GM23248 (cell line): ENCODE measurements at regions not wholly inside any gene's neighbourhood (a gene's known extent, or its start where the extent isn't known, plus 50 kb on each side); places are given as distances from the start of the nearest gene placed in this dataset.

ENCODE experiments used
- DNase-seq: peaks from one replicate; pipeline ENCODE4 v3.0.0-alpha.2; 2015
- H2AFZ ChIP-seq: fragments of 200-600 bp; sonication (generic); 2 replicates; pipeline ENCODE4 v1.6.1; 2016; ENCODE audit warnings: antibody characterized with exemption
- H3F3A ChIP-seq: fragments of 200-600 bp; sonication (generic); 2 replicates; pipeline ENCODE4 v1.6.1; 2016; ENCODE audit warnings: mild to moderate bottlenecking, antibody characterized with exemption, mixed run types; ENCODE audit not compliant: insufficient read depth
- H3K27ac ChIP-seq: fragments of 200-600 bp; sonication (generic); 2 replicates; pipeline ENCODE4 v1.5.1; 2016; ENCODE audit warnings: mild to moderate bottlenecking
- H3K27me3 ChIP-seq: fragments of 200-600 bp; sonication (generic); replicated peaks from 2 replicates; pipeline ENCODE4 v1.6.1; 2016; ENCODE audit warnings: mild to moderate bottlenecking; ENCODE audit not compliant: insufficient read depth
- H3K36me3 ChIP-seq: fragments of 200-600 bp; sonication (generic); 2 replicates; pipeline ENCODE4 v1.6.1; 2016; ENCODE audit warnings: low read depth, mild to moderate bottlenecking
- H3K4me1 ChIP-seq: fragments of 200-600 bp; sonication (generic); 2 replicates; pipeline ENCODE4 v1.6.1; 2016; ENCODE audit warnings: mild to moderate bottlenecking; ENCODE audit not compliant: insufficient read depth
- H3K4me2 ChIP-seq: fragments of 200-600 bp; sonication (generic); one replicate; pipeline ENCODE4 v1.6.1; 2016; ENCODE audit warnings: mild to moderate bottlenecking; ENCODE audit not compliant: unreplicated experiment
- H3K4me3 ChIP-seq: fragments of 200-600 bp; sonication (generic); 2 replicates; pipeline ENCODE4 v1.5.1; 2016; ENCODE audit warnings: mild to moderate bottlenecking
- H3K79me2 ChIP-seq: fragments of 200-600 bp; sonication (generic); 2 replicates; pipeline ENCODE4 v1.6.1; 2016; ENCODE audit warnings: mild to moderate bottlenecking; ENCODE audit not compliant: insufficient read depth
- H3K9ac ChIP-seq: fragments of 200-600 bp; sonication (generic); 2 replicates; pipeline ENCODE4 v1.6.1; 2016; ENCODE audit warnings: mild to moderate bottlenecking
- H3K9me2 ChIP-seq: fragments of 200-600 bp; sonication (generic); 2 replicates; pipeline ENCODE4 v1.6.1; 2016; ENCODE audit warnings: mixed run types, mild to moderate bottlenecking, moderate library complexity; ENCODE audit not compliant: insufficient read depth
- H3K9me3 ChIP-seq: fragments of 200-600 bp; sonication (generic); one replicate; pipeline ENCODE4 v1.6.1; 2017; ENCODE audit warnings: low read depth
- H4K20me1 ChIP-seq: fragments of 200-600 bp; sonication (generic); 2 replicates; pipeline ENCODE4 v1.6.0; 2016; ENCODE audit not compliant: insufficient read depth
- EZH2 ChIP-seq: fragments of 200-600 bp; sonication (generic); IDR thresholded peaks from 2 replicates; pipeline ENCODE4 v1.6.1; 2018; ENCODE audit warnings: antibody characterized with exemption, mild to moderate bottlenecking; ENCODE audit not compliant: insufficient read depth, poor library complexity, severe bottlenecking
- EZH2phosphoT487 ChIP-seq: fragments of 200-600 bp; sonication (generic); IDR thresholded peaks from 2 replicates; pipeline ENCODE4 v1.6.1; 2018; ENCODE audit warnings: antibody characterized with exemption, moderate library complexity, mild to moderate bottlenecking, low read depth; ENCODE audit not compliant: insufficient read depth
- WGBS, 2 experiments: methylation state at CpG; one replicate each; pipeline ENCODE4 v1.1.6; 2015 to 2017; ENCODE audit warnings: low lambda C conversion rate in 2 of 2, low coverage in 1 of 2; ENCODE audit errors: missing lambda C conversion rate in 2 of 2; 5-methylcytosine and 5-hydroxymethylcytosine counted together
- in situ Hi-C: fragments of 300-500 bp; cut with MboI; formaldehyde crosslinking; loops from 2 replicates; pipeline ENCODE4 v1.15.0; 2020

DNA sequence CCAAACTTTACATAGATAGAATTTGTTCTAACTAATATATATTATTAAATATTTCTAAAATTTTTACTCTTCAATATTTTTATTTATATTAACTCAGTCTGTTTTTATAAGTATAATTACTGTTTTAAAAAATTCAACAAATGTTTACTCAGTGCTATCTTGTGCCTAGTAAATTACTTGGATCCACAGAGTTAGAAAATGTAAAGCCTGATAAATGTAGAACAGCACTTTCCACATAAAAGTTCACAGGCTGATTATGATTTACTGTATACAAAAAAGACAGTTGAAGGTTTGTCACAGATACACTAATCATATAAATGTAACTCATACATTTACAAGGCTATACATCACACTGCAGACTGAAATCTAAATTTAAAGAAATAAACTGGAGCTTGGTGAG, 170.0 kb downstream of the FOXG1 start:
- Histone ChIP-seq H3K27me3 (no peaks in the 10 kb centered on the region), H3K79me2 (no peaks in the 10 kb centered on the region), H4K20me1 (no peaks in the 10 kb centered on the region), H3K9me3 (no peaks in the 10 kb centered on the region), H3K4me1 (no peaks in the 10 kb centered on the region), H3K4me2 (no peak overlapping the region), H3F3A (no peaks in the 10 kb centered on the region), H3K27ac (no peak overlapping the region), H3K4me3 (no peak overlapping the region), H3K9ac (no peak overlapping the region), H2AFZ (no peak overlapping the region), H3K36me3 (no peaks in the 10 kb centered on the region), H3K9me2 (no peaks in the 10 kb centered on the region)
- DNase-seq, result no peak
- no peak for TF ChIP-seq EZH2
- TF ChIP-seq EZH2phosphoT487, result no peak
- in situ Hi-C loops, result no loop called here

DNA sequence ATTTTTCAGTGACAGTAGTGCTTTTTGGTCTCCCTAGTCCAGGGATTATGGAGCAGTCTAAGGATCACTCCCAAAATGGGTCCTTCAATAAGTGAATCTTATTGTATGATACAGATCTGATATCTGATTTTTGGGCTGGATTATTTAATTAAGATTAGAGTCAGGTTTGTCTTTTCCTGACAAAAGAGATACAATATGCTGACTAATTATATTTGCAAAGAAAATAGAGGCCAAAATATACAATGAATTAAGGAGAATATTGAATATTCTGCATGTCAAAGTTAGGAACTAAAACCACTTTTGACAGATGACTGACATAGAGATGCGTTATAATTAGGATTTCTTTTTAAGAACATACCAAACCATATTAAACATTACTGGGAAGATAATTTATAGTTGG, 175.2 kb downstream of the FOXG1 start:
- no peaks in the 10 kb centered on the region for H3K79me2 ChIP-seq
- no peaks in the 10 kb centered on the region for H3K9me3 ChIP-seq
- H3K9ac ChIP-seq, result no peak overlapping the region
- in situ Hi-C loops, result no loop called here
- no peak for DNase-seq
- H3K4me3 ChIP-seq, result no peak overlapping the region
- no peaks in the 10 kb centered on the region for H3K36me3 ChIP-seq
- H3K9me2 ChIP-seq, result no peaks in the 10 kb centered on the region
- no peak overlapping the region for H2AFZ ChIP-seq
- no peak overlapping the region for H3K4me2 ChIP-seq
- TF ChIP-seq EZH2 (no peak), EZH2phosphoT487 (no peak)
- WGBS, 2 experiments, result 38 to 50% methylated on average over 1 of the region's 1 CpG
- no peaks in the 10 kb centered on the region for H3K4me1 ChIP-seq
- H3K27ac ChIP-seq, result no peak overlapping the region
- no peaks in the 10 kb centered on the region for H3K27me3 ChIP-seq
- no peaks in the 10 kb centered on the region for H3F3A ChIP-seq
- no peaks in the 10 kb centered on the region for H4K20me1 ChIP-seq

DNA sequence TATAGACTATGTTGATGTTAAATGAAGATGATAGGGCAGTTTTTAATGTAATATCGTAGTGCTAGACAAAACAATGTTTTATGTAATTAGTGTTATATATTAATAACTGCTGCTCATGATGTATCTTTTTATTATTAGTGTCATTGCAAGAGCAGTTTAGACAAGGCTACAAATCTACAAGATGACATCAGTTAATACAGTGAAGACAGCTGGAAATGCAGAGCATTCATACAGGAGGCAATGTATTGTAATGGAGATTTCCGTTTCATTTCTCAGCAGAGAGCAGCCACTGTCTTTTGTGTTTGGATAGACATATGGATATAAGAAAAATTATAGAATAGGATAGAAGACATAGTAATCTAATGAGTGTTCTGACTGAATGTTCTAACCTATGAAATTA, 178.0 kb downstream of the FOXG1 start:
- TF ChIP-seq EZH2phosphoT487, result no peak
- TF ChIP-seq EZH2, result no peak
- DNase-seq, result no peak
- 16 to 21% methylated on average over 2 of the region's 2 CpGs for WGBS, 2 experiments
- Histone ChIP-seq H3K36me3 (no peaks in the 10 kb centered on the region), H3K4me1 (no peaks in the 10 kb centered on the region), H3K9ac (no peak overlapping the region), H3K9me2 (no peaks in the 10 kb centered on the region), H2AFZ (no peak overlapping the region), H3K27me3 (no peaks in the 10 kb centered on the region), H3K4me3 (no peak overlapping the region), H3F3A (no peaks in the 10 kb centered on the region), H3K79me2 (no peaks in the 10 kb centered on the region), H3K27ac (no peak overlapping the region), H3K9me3 (no peaks in the 10 kb centered on the region), H4K20me1 (no peaks in the 10 kb centered on the region), H3K4me2 (no peak overlapping the region)
- in situ Hi-C loops, result no loop called here

DNA sequence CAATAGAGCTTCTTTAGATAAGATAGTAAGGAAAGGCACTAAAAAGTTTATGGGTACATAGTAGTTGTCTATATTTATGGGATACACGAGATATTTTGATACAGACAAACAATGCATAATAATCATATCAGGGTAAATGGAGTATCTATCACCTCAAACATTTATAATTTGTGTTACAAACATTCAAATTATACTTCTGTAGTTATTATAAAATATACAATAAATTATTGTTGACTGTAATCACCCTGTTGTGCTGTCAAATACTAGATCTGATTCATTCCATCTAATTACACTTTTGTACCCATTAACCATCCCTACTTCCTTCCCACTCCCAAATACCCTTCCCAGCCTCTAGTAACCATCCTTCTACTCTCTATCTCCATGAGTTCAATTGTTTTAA, 179.7 kb downstream of the FOXG1 start:
- no peaks in the 10 kb centered on the region for H3K27me3 ChIP-seq
- H4K20me1 ChIP-seq, result no peaks in the 10 kb centered on the region
- TF ChIP-seq EZH2phosphoT487 (no peak), EZH2 (no peak)
- no peaks in the 10 kb centered on the region for H3K9me2 ChIP-seq
- no peak for DNase-seq
- H3K9ac ChIP-seq, result no peak overlapping the region
- H3K9me3 ChIP-seq, result no peaks in the 10 kb centered on the region
- 0 to 3% methylated on average over 1 of the region's 1 CpG for WGBS, 2 experiments
- no peak overlapping the region for H3K27ac ChIP-seq
- H3K4me3 ChIP-seq, result no peak overlapping the region
- H3K4me1 ChIP-seq, result no peaks in the 10 kb centered on the region
- no peak overlapping the region for H2AFZ ChIP-seq
- in situ Hi-C loops, result no loop called here
- H3K4me2 ChIP-seq, result no peak overlapping the region
- H3K36me3 ChIP-seq, result no peaks in the 10 kb centered on the region
- no peaks in the 10 kb centered on the region for H3F3A ChIP-seq
- no peaks in the 10 kb centered on the region for H3K79me2 ChIP-seq

DNA sequence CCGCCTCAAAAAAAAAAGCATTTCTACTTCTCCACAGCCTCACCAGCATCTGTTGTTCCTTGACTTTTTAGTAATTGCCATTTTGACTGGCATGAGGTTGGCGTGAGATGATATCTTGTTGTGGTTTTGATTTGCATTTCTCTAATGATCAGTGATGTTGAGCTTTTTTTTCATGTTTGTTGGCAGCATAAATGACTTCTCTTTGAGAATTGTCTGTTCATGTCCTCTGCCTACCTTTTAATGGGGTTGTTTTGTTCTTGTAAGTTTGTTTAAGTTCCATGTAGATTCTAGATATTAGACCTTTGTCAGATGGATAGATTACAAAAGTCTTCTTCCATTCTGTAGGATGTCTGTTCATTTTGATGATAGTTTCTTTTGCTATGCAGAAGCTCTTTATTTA, 182.9 kb downstream of the FOXG1 start:
- H3K36me3 ChIP-seq, result no peaks in the 10 kb centered on the region
- H3K4me3 ChIP-seq, result no peak overlapping the region
- DNase-seq, result no peak
- no peak overlapping the region for H3K9ac ChIP-seq
- in situ Hi-C loops, result no loop called here
- H3K79me2 ChIP-seq, result no peaks in the 10 kb centered on the region
- H3K4me2 ChIP-seq, result no peak overlapping the region
- no peaks in the 10 kb centered on the region for H3K27me3 ChIP-seq
- no peaks in the 10 kb centered on the region for H3K9me3 ChIP-seq
- H3F3A ChIP-seq, result no peaks in the 10 kb centered on the region
- H3K27ac ChIP-seq, result no peak overlapping the region
- no peaks in the 10 kb centered on the region for H4K20me1 ChIP-seq
- no peaks in the 10 kb centered on the region for H3K9me2 ChIP-seq
- H2AFZ ChIP-seq, result no peak overlapping the region
- no peaks in the 10 kb centered on the region for H3K4me1 ChIP-seq
- 46 to 50% methylated on average over 2 of the region's 2 CpGs for WGBS, 2 experiments
- no peak for TF ChIP-seq EZH2phosphoT487
- TF ChIP-seq EZH2, result no peak
